K562 (cell line): ENCODE measurements at regions not wholly inside any gene's neighbourhood (a gene's known extent, or its start where the extent isn't known, plus 50 kb on each side); places are given as distances from the start of the nearest gene placed in this dataset.
A peak's percentile ranks its signal among the peaks of the same experiment; 100 is the strongest.

ENCODE experiments used
- AFF1 ChIP-seq, 2 experiments: fragments of 450-650 bp; IDR thresholded peaks; 2 replicates each; pipeline ENCODE4 v1.6.1; 2018; ENCODE audit warnings: mild to moderate bottlenecking in 2 of 2, low read depth in 1 of 2; ENCODE audit not compliant: partially characterized antibody in 2 of 2
- ARHGAP35 ChIP-seq: fragments of 450-650 bp; IDR thresholded peaks from 2 replicates; pipeline ENCODE4 v1.6.1; 2018; ENCODE audit not compliant: partially characterized antibody
- CEBPB ChIP-seq: fragments of 450-650 bp; IDR thresholded peaks from 2 replicates; pipeline ENCODE4 v1.6.1; 2016; ENCODE audit warnings: missing genetic modification characterization, missing compliant biosample characterization
- CTCF ChIP-seq, 3 experiments: IDR thresholded peaks in 2 of 3; conservative IDR thresholded peaks in 1 of 3; 2 replicates each; pipeline ENCODE4 v1.5.1; 2011 to 2012; ENCODE audit warnings: low read length in 3 of 3, mild to moderate bottlenecking in 3 of 3, control low read depth in 2 of 3, improper control_type of control experiment in 1 of 3, inconsistent platforms in 1 of 3, low read depth in 1 of 3, mixed read lengths in 1 of 3, moderate library complexity in 1 of 3; ENCODE audit not compliant: insufficient read depth in 2 of 3
- DPF2 ChIP-seq: fragments of 450-650 bp; IDR thresholded peaks from 2 replicates; pipeline ENCODE4 v1.6.1; 2016
- E4F1 ChIP-seq: fragments of 250-450 bp; sonication (Bioruptor Pico); IDR thresholded peaks from 2 replicates; pipeline ENCODE4 v1.5.0; 2021; ENCODE audit warnings: mild to moderate bottlenecking, borderline replicate concordance
- EP400 ChIP-seq: fragments of 450-650 bp; IDR thresholded peaks from 2 replicates; pipeline ENCODE4 v1.6.1; 2017; ENCODE audit warnings: antibody characterized with exemption, mild to moderate bottlenecking, moderate library complexity
- HMG20B ChIP-seq: fragments of 250-450 bp; sonication (Bioruptor Pico); IDR thresholded peaks from 2 replicates; pipeline ENCODE4 v1.5.0; 2021; ENCODE audit warnings: mild to moderate bottlenecking
- NR3C1 ChIP-seq: sonication (generic); formaldehyde crosslinking; IDR thresholded peaks from 2 replicates; pipeline ENCODE4 v1.8.1; 2022; ENCODE audit warnings: missing genetic modification reagents
- RAD21 ChIP-seq, 2 experiments: fragments of 250-450 bp in 1 of 2; fragments of 450-650 bp in 1 of 2; sonication (Bioruptor Pico) in 1 of 2; formaldehyde crosslinking in 1 of 2; IDR thresholded peaks in 1 of 2; conservative IDR thresholded peaks in 1 of 2; 2 replicates each; pipeline versions ENCODE4 v1.4.0 to v1.8.0; 2020 to 2022; ENCODE audit warnings: mild to moderate bottlenecking in 2 of 2, moderate library complexity in 1 of 2
- SIRT6 ChIP-seq: IDR thresholded peaks from one replicate; pipeline ENCODE4 v1.6.1; 2012; ENCODE audit warnings: low read depth, mild to moderate bottlenecking, control low read depth, inconsistent platforms, low read length, moderate library complexity
- ZBTB17 ChIP-seq: fragments of 450-650 bp; formaldehyde crosslinking; IDR thresholded peaks from 2 replicates; pipeline ENCODE4 v1.4.0; 2020; ENCODE audit warnings: mild to moderate bottlenecking
- ZNF79 ChIP-seq: fragments of 250-450 bp; sonication (Bioruptor Pico); IDR thresholded peaks from 2 replicates; pipeline ENCODE4 v1.4.0; 2020; ENCODE audit warnings: low read depth, mild to moderate bottlenecking, moderate library complexity

GRCh38 chr7:106560482-106560881 lies 100.5 kb downstream of the CCDC71L start:
- no peak for TF ChIP-seq NR3C1 (CRISPR knock-in tag)
- TF ChIP-seq HMG20B (CRISPR knock-in tag): no peak
- TF ChIP-seq RAD21 (CRISPR knock-in tag; conservative IDR thresholded peaks at IDR 0.05 in 1 of 2, IDR thresholded peaks at IDR 0.05 in 1 of 2): no peak
- TF ChIP-seq ZNF79 (CRISPR knock-in tag): no peak
- no peak for TF ChIP-seq SIRT6
- no peak for TF ChIP-seq CTCF (IDR thresholded peaks at IDR 0.05 in 2 of 3, conservative IDR thresholded peaks at IDR 0.05 in 1 of 3; ENCODE audit: insufficient read depth in 2 of 3, low read depth in 1 of 3, low read length in 3 of 3)
- TF ChIP-seq ARHGAP35: no peak
- TF ChIP-seq ZBTB17 (CRISPR knock-in tag): 0 out of 2 replicates have a peak, but pooled peaks have one; percentile 0
- no peak for TF ChIP-seq E4F1 (CRISPR knock-in tag)
- TF ChIP-seq AFF1 (IDR thresholded peaks at IDR 0.05; ENCODE audit: low read depth in 1 of 2, partially characterized antibody in 2 of 2): no peak
- no peak for TF ChIP-seq CEBPB (tag)
- TF ChIP-seq DPF2: no peak
- TF ChIP-seq EP400: no peak
